ENCODE measurements at regions not wholly inside any gene's neighbourhood (a gene's known extent, or its start where the extent isn't known, plus 50 kb on each side); places are given as distances from the start of the nearest gene placed in this dataset.

DNA sequence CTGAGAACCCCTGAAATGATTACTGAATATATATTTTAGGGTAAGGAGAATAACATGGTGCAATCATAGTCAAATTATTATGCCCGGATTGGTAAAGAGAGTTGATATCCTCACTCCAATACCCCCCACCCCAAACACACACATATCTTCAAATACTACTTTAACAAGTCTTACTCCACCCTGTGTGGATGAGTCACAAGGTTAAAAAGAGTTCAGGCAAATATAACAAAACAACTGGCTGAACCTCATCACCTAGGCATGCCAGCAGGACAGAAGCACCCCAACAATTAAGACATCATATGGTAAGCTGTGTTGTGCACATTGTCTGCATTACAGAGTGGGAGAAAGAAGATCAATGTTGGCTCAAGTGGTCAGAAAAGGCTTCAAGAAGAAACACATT, 857.4 kb downstream of the TDRD15 start:
- peaks cover 65% of the 10 kb centered on the region for H3K9me3 ChIP-seq (ENCODE audit: low read length)
- 8% methylated on average over 1 of the region's 1 CpG for WGBS (ENCODE audit: low lambda C conversion rate)
- no peak for ATAC-seq
- BruUV-seq (replicated peaks), result no TSS peak
- H3K27ac ChIP-seq (ENCODE audit: extremely low read length, insufficient read depth, low read length), result no peak overlapping the region
- intact Hi-C loops (cut with micrococcal nuclease; ENCODE audit: unreplicated experiment) (no loop called here), in situ Hi-C loops (cut with HindIII; ENCODE audit: extremely low pct_ligation_motif_present, low pct_unique_long_range_greater_than_20kb) (no loop called here)
- H3K4me3 ChIP-seq (replicated peaks in 1 of 3; ENCODE audit: insufficient read depth in 1 of 3, low read depth in 2 of 3, low read length in 3 of 3), result no peak overlapping the region
- no peak overlapping the region for H3K4me2 ChIP-seq (ENCODE audit: low read depth, low read length)
- no peak for DNase-seq (ENCODE audit: low spot score)
- H3K27me3 ChIP-seq (ENCODE audit: control insufficient read depth in 1 of 2, insufficient read depth in 2 of 2, low read length in 2 of 2), result no peaks in the 10 kb centered on the region; a peak in 1 of 5 replicates
- CTCF ChIA-PET (ENCODE audit: low intra/inter-chr PET ratio, low total read pairs), result no interaction called here
- no peak for FAIRE-seq
- no peaks in the 10 kb centered on the region for H3K36me3 ChIP-seq (replicated peaks in 1 of 2; ENCODE audit: control insufficient read depth in 1 of 2, insufficient read depth in 2 of 2, low read length in 2 of 2)
- no peak for TF ChIP-seq ZNF781 (CRISPR knock-in tag; IDR thresholded peaks at IDR 0.05; ENCODE audit: borderline replicate concordance, not compliant biosample characterization)
- TF ChIP-seq YY1 (IDR thresholded peaks at IDR 0.05; ENCODE audit: insufficient read depth, insufficient replicate concordance, low read depth, low read length), result no peak
- TF ChIP-seq AGO2 (optimal IDR thresholded peaks at IDR 0.05; ENCODE audit: low read depth, low read length), result no peak
- no peak for TF ChIP-seq ZNF121 (CRISPR knock-in tag; IDR thresholded peaks at IDR 0.05)
- no peak for TF ChIP-seq NR2F6 (IDR thresholded peaks at IDR 0.05)
- TF ChIP-seq NR2F6 (CRISPR knock-in tag; IDR thresholded peaks at IDR 0.05), result no peak
- TF ChIP-seq, protein P1, sequence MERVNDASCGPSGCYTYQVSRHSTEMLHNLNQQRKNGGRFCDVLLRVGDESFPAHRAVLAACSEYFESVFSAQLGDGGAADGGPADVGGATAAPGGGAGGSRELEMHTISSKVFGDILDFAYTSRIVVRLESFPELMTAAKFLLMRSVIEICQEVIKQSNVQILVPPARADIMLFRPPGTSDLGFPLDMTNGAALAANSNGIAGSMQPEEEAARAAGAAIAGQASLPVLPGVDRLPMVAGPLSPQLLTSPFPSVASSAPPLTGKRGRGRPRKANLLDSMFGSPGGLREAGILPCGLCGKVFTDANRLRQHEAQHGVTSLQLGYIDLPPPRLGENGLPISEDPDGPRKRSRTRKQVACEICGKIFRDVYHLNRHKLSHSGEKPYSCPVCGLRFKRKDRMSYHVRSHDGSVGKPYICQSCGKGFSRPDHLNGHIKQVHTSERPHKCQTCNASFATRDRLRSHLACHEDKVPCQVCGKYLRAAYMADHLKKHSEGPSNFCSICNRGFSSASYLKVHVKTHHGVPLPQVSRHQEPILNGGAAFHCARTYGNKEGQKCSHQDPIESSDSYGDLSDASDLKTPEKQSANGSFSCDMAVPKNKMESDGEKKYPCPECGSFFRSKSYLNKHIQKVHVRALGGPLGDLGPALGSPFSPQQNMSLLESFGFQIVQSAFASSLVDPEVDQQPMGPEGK (CRISPR knock-in tag; IDR thresholded peaks at IDR 0.05), result no peak
- no peak for TF ChIP-seq YEATS2 (CRISPR knock-in tag; IDR thresholded peaks at IDR 0.05; ENCODE audit: borderline replicate concordance)
- TF ChIP-seq ZSCAN20 (CRISPR knock-in tag; IDR thresholded peaks at IDR 0.05; ENCODE audit: borderline replicate concordance), result no peak
- no peaks in the 10 kb centered on the region for H3K4me1 ChIP-seq (ENCODE audit: insufficient read depth, low read length)
- H4K20me1 ChIP-seq (ENCODE audit: insufficient read depth, low read length), result no peaks in the 10 kb centered on the region
- no peak overlapping the region for H3K9ac ChIP-seq (ENCODE audit: insufficient read depth, low read depth, low read length)
- H2AFZ ChIP-seq (ENCODE audit: low read length), result no peak overlapping the region
- POLR2A ChIA-PET, result no interaction called here
- H3K79me2 ChIP-seq (ENCODE audit: insufficient read depth, low read length), result no peaks in the 10 kb centered on the region

Measured in HepG2 (cell line).